ENCODE measurements at regions not wholly inside any gene's neighbourhood (a gene's known extent, or its start where the extent isn't known, plus 50 kb on each side); places are given as distances from the start of the nearest gene placed in this dataset.
A peak's percentile ranks its signal among the peaks of the same experiment; 100 is the strongest.
"Not testable (repeated sequence)": the region's sequence is repeated elsewhere in the genome, so short reads cannot be mapped to it uniquely, and the experiment has no call there.

GRCh38 chr16:14002416-14002990 lies 68.6 kb upstream of the MRTFB start:
- no peak for DNase-seq

GRCh38 chr16:14003074-14003570 lies 68.0 kb upstream of the MRTFB start:
- DNase-seq: peak; percentile 28

- no peak for DNase-seq
These were observed 66.9 kb upstream of the MRTFB start for GRCh38 chr16:14004031-14004728.

GRCh38 chr16:14004729-14005315 lies 66.3 kb upstream of the MRTFB start:
- DNase-seq: no peak

DNA sequence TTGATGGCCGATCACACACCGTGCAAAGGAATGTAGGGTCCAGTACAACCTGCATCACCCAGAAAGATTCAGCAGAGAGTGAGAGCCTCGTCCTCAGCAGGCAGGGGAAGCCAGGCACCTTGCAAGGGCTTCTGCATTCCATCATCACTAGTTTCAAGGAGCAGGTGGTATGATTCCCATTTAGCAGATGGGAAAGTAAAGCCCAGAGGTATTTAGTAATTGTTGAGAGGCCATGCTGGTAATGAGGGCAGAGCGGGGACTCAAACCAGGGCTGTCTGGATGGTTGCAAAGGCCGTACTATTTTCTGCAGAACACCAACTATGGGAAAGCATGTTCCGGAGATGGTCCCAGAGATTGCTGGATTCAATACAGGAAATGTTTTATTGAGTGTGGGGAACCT lies 65.8 kb upstream of the MRTFB start:
- no peak for DNase-seq

DNA sequence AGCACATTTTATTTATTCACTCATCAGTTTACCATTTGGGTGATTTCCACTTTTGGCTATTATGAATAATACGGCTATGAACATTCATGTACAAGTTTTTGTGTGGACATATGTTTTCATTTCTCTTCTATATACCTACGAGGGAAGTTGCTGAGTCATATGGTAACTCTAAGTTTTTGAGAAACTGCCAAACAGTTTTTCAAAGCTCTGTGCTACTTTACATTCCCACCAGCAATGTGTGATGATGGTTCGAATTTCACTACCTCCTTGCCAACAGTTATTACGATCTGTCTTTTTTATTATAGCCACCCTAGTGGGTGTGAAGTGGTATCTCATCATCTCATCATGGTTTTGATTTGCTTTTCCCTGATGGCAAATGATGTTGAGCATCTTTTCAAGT lies 63.7 kb upstream of the MRTFB start:
- DNase-seq: no peak

DNA sequence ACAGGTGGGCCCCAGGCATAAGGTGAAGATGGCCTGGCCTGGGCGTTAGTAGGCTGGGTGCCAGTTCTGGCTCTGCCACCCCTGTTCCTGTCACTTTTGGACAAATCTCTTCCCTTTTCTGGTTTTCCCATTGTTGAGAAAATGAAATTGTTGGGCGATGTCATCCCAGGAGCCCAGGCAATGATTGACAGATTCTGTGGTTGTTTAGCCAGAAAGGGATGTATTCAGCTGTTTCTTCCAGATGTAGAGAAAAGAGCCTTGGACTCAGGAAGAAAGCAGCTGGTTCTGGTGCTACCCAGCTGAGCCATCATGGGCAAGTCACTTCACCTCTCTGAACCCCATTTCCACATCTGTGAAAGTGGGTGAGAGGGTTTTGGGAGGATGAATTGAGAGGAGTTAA lies 60.1 kb upstream of the MRTFB start:
- DNase-seq: no peak

DNA sequence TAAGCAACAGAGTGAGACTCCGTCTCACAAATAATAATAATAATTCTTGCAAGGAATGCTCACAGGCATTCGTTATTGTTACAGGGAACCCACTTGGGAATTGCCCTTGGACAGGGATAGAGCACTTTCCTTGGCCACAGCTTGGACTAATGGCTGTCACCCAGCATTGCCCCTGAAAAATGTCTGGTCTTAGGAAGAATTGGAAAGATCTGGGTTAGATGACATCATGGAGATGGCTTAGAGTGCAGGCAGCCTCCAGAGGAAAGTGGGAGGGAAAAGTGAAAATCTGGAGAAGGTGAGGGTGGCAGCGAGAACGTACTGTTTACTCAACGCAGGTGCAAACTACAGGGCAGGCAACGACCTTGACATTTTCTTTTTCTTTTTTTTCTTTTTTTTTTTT lies 59.3 kb upstream of the MRTFB start:
- DNase-seq: no peak

DNA sequence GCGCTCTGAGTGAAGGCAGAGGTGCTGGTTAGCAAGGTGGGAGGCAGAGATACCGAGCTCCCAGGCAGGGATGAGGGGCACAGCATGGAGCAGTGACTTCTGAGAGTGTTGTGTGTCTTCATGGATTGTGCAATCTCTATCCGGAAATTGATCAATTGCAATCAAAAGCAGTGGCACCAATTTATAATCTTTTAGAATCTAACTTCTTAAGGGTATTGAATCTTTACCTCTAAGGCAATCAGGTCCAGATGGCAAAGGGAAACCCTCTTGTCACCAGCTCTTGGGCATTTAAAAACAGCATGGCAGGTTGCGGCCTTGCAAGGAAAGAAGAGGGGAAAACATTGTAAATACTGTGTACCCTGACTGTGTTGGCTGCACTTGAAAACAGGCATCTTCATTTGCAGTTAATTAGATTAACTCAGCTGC lies 58.0 kb upstream of the MRTFB start:
- DNase-seq: no peak

- no peak for DNase-seq
These were observed 57.4 kb upstream of the MRTFB start for GRCh38 chr16:14013571-14014283.

GRCh38 chr16:14014284-14014625 lies 56.9 kb upstream of the MRTFB start:
- no peak for DNase-seq

GRCh38 chr16:14015033-14015432 lies 56.1 kb upstream of the MRTFB start:
- no peak for DNase-seq

- DNase-seq: no peak
These were observed 55.7 kb upstream of the MRTFB start for GRCh38 chr16:14015461-14015860.

DNA sequence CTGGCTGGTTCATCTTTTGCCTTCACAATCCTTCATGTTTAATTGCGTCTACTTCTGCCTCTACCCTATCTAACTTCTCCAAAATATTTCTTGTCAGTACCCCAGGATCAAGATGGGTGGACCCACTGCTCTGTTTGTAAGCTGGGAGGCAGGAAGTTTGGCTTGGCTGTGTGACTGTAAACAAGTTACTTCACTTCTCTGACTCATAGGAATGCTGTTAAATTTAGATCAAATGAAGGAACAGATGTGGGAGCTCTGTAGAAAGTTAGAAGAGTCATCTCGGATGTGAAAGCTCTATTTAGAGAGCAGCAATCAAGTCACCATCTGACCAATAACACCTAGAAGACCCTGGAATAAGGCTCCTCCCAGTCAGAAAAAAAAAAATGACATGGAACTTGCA lies 55.2 kb upstream of the MRTFB start:
- DNase-seq: no peak

- not testable (repeated sequence) for DNase-seq
These were observed 54.8 kb upstream of the MRTFB start for GRCh38 chr16:14016362-14016761.

DNA sequence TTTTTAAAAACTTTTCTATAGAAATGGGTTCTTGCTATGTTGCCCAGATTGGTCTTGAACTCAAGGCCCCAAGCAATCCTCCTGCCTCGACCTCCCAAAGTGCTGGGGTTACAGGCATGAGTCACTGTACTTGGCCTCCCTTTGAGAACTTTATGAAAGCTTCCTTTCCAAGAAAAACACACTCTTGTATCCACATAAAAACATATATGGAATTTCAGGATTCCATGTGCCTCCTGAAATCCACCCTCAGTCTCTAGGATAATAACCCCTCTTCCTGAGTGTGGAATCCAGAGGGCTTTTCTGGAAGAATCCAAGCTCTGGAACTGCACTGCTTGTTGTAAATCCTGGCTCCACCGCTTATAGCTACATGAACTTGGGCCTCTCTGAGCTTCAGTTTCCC lies 53.2 kb upstream of the MRTFB start:
- no peak for DNase-seq

DNA sequence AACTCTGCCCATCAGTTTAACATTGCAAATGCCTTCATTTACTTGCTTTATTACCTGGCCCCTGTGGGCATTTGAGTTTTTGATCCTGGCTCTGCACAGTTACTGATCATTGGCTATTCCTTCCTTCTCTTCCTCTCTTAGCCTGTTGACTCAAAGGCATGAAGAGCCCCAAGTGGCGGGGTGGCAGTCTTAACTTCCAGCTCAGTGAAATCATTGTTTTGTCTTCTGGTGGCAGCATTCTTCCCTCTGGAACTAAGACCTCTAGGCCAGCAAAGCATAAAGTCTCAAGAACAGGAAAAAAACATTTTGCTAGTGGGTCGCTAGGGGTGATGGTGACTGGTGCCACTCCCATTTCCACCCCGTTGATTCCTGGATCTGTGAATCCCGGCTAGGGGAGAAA lies 52.3 kb upstream of the MRTFB start:
- DNase-seq: no peak

DNA sequence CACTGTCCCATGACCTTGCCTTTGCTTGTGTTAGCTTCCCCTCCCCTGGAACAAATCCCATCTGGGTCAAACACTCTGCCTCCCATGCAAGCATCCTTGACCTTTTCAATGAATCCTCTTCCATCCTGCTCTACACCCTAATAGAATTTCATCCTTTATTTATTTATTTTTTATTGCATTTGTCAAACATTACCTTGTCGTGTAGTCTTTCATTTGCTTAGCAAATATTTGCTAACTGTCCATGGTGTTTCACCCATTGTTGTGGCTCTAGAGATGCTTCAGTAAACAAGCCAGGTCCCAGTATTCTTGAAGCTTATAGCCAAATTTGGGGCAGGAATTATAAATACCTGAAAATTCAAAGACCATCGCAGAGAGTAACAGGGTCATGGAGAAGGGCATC lies 51.0 kb upstream of the MRTFB start:
- no peak for DNase-seq

Measured in midbrain (tissue), 1 donor.